HCT116 (cell line): ENCODE measurements at regions not wholly inside any gene's neighbourhood (a gene's known extent, or its start where the extent isn't known, plus 50 kb on each side); places are given as distances from the start of the nearest gene placed in this dataset.
A peak's percentile ranks its signal among the peaks of the same experiment; 100 is the strongest.

Experiments
- ATAC-seq: fragments of 200-7000 bp; cut with Tn5 transposase; 2 replicates; pipeline ENCODE4 v1.9.1; 2020; ENCODE audit warnings: mild to moderate bottlenecking, moderate library complexity
- BruUV-seq: library from RNA; stranded (reverse); fragments of 400-500 nt; replicated peaks from 2 replicates; lab custom pipeline; 2021; lab: Mats Ljungman, UMichigan
- CTCF ChIA-PET: fragments of 300-600 bp; sonication (Branson Sonifier 250); formaldehyde crosslinking; loops from one replicate; lab custom pipeline; 2021; ENCODE audit warnings: antibody characterized with exemption; lab: Charles Lee
- POLR2A ChIA-PET: fragments of 300-600, 350-600 bp; sonication (Branson Sonifier 250); formaldehyde crosslinking; loops from one replicate; lab custom pipeline; 2021; ENCODE audit warnings: antibody characterized with exemption; lab: Charles Lee
- RAD21 ChIA-PET, 2 experiments: fragments of 300-600 bp; sonication (Branson Sonifier 250); formaldehyde crosslinking; loops; one replicate each; lab custom pipeline; 2023; ENCODE audit warnings: low total read pairs in 2 of 2; ENCODE audit not compliant: uncharacterized antibody in 2 of 2, unreplicated experiment in 2 of 2, low non-redundant PET in 1 of 2; lab: Charles Lee
- DNase-seq: peaks from one replicate; pipeline ENCODE4 v3.0.0-alpha.2; 2010; ENCODE audit warnings: low read depth, low spot score
- H2AFZ ChIP-seq: fragments of 200-600 bp; shearing (Covaris generic), sonication (generic); 2 replicates; pipeline ENCODE4 v1.6.1; 2017; ENCODE audit warnings: low read depth, mixed run types, mixed read lengths, antibody characterized with exemption, low read length; ENCODE audit not compliant: poor library complexity, severe bottlenecking
- H3K27ac ChIP-seq: 2 replicates; pipeline ENCODE4 v1.5.1; 2012; ENCODE audit warnings: low read depth, low read length
- H3K27me3 ChIP-seq: fragments of 200-600 bp; sonication (generic); 2 replicates; pipeline ENCODE4 v1.6.1; 2016; ENCODE audit warnings: mixed run types, low read length, mixed read lengths; ENCODE audit not compliant: insufficient read depth
- H3K36me3 ChIP-seq, 2 experiments: fragments of 200-500 bp in 1 of 2; fragments of 200-600 bp in 1 of 2; sonication (Bioruptor generic) in 1 of 2; sonication (generic) in 1 of 2; 2 replicates each; pipeline versions ENCODE4 v1.5.1 to v1.6.1; 2014 to 2016; ENCODE audit warnings: low read length in 2 of 2, inconsistent platforms in 1 of 2, mixed read lengths in 1 of 2, mixed run types in 1 of 2; ENCODE audit not compliant: insufficient read depth in 2 of 2, control insufficient read depth in 1 of 2
- H3K4me1 ChIP-seq, 2 experiments: fragments of 200-600 bp in 1 of 2; sonication (generic) in 1 of 2; 2 replicates each; pipeline versions ENCODE4 v1.5.1 to v1.6.1; 2012 to 2017; ENCODE audit warnings: low read length in 2 of 2, inconsistent platforms in 1 of 2, mild to moderate bottlenecking in 1 of 2, mixed read lengths in 1 of 2, mixed run types in 1 of 2, moderate library complexity in 1 of 2; ENCODE audit not compliant: insufficient read depth in 2 of 2, control insufficient read depth in 1 of 2
- H3K4me2 ChIP-seq: fragments of 200-600 bp; sonication (generic); 2 replicates; pipeline ENCODE4 v1.6.1; 2017; ENCODE audit warnings: mixed run types, low read length, mixed read lengths
- H3K4me3 ChIP-seq, 2 experiments: fragments of 200-600 bp in 1 of 2; sonication (generic) in 1 of 2; replicated peaks in 1 of 2; 2 replicates each; pipeline ENCODE4 v1.5.1; 2011 to 2016; ENCODE audit warnings: low read length in 2 of 2, control low read depth in 1 of 2, low read depth in 1 of 2, mild to moderate bottlenecking in 1 of 2, mixed read lengths in 1 of 2, mixed run types in 1 of 2
- H3K79me2 ChIP-seq: fragments of 200-600 bp; sonication (generic); 2 replicates; pipeline ENCODE4 v1.6.1; 2017; ENCODE audit warnings: mild to moderate bottlenecking, mixed run types, low read length, moderate library complexity, mixed read lengths; ENCODE audit not compliant: insufficient read depth
- H3K9ac ChIP-seq: fragments of 200-600 bp; sonication (generic); 2 replicates; pipeline ENCODE4 v1.6.1; 2016; ENCODE audit warnings: low read length, mixed read lengths
- H3K9me2 ChIP-seq: fragments of 200-600 bp; sonication (generic), shearing (Covaris generic); 2 replicates; pipeline ENCODE4 v1.6.1; 2017; ENCODE audit warnings: mixed run types, mild to moderate bottlenecking, moderate library complexity; ENCODE audit not compliant: insufficient read depth
- H3K9me3 ChIP-seq, 2 experiments: fragments of 200-500 bp in 1 of 2; fragments of 200-600 bp in 1 of 2; sonication (Bioruptor generic) in 1 of 2; sonication (generic) in 1 of 2; 2 replicates each; pipeline ENCODE4 v1.6.1; 2014 to 2017; ENCODE audit warnings: low read length in 2 of 2, mixed read lengths in 2 of 2, inconsistent platforms in 1 of 2, low read depth in 1 of 2, mild to moderate bottlenecking in 1 of 2, mixed run types in 1 of 2, moderate library complexity in 1 of 2; ENCODE audit not compliant: control insufficient read depth in 1 of 2, insufficient read depth in 1 of 2
- H4K20me1 ChIP-seq: fragments of 200-600 bp; sonication (generic), shearing (Covaris generic); 2 replicates; pipeline ENCODE4 v1.6.1; 2017; ENCODE audit warnings: mixed run types, mild to moderate bottlenecking, moderate library complexity; ENCODE audit not compliant: insufficient read depth
- CBX3 ChIP-seq: IDR thresholded peaks from 2 replicates; pipeline ENCODE4 v1.6.1; 2012; ENCODE audit warnings: low read depth
- JUND ChIP-seq: IDR thresholded peaks from 2 replicates; pipeline ENCODE4 v1.6.1; 2012
- POLR2A ChIP-seq: IDR thresholded peaks from 2 replicates; pipeline ENCODE4 v1.7.0; 2011; ENCODE audit warnings: borderline replicate concordance; ENCODE audit not compliant: insufficient read depth, insufficient read length; ENCODE audit errors: extremely low read depth
- SP1 ChIP-seq: IDR thresholded peaks from 2 replicates; pipeline ENCODE4 v1.6.1; 2012; ENCODE audit warnings: low read depth
- ZBTB33 ChIP-seq: IDR thresholded peaks from 2 replicates; pipeline ENCODE4 v1.6.1; 2011; ENCODE audit warnings: mild to moderate bottlenecking, low read length, moderate library complexity; ENCODE audit not compliant: insufficient replicate concordance; ENCODE audit errors: extremely low read depth
- intact Hi-C: fragments of 100-400 bp; cut with micrococcal nuclease; formaldehyde crosslinking; loops from 2 replicates; pipeline ENCODE4 v1.10.0; 2022

- TF ChIP-seq ZBTB33 (no peak), CBX3 (peak; percentile 50; the same call in 1 of the 2 replicates), POLR2A (no peak), JUND (peak; percentile 89)
These were observed 478.8 kb downstream of the CETN3 start (continued) for GRCh38 chr5:89930591-89931392.

GRCh38 chr5:89929834-89930233, 479.7 kb downstream of the CETN3 start:
- Histone ChIP-seq H3K27me3 (no peaks in the 10 kb centered on the region), H2AFZ (peak overlapping the region; percentile 92), H3K4me3 (no peak overlapping the region), H3K9me2 (no peaks in the 10 kb centered on the region), H4K20me1 (no peaks in the 10 kb centered on the region), H3K27ac (no peak overlapping the region), H3K4me1 (peaks cover 20 to 24% of the 10 kb centered on the region in 2 experiments), H3K9me3 (no peaks in the 10 kb centered on the region), H3K9ac (no peak overlapping the region), H3K4me2 (peak overlapping the region; percentile 60), H3K79me2 (no peaks in the 10 kb centered on the region), H3K36me3 (no peaks in the 10 kb centered on the region)
- ATAC-seq = 0 out of 2 replicates have a peak, but pooled peaks have one; percentile 21
- intact Hi-C loops = loop anchor here (1.0 kb wide), 1 partner anchor 335 kb away; no protein-coding TSS in a partner anchor
- RAD21 ChIA-PET = no interaction called here
- TF ChIP-seq SP1 = no peak
- BruUV-seq = no TSS peak
- no peak for DNase-seq
- POLR2A ChIA-PET = interaction anchor here (1.3 kb wide), 1 partner anchor 480 kb away, joined by 4 read pairs; the partner anchor contains the start of gene CETN3
- CTCF ChIA-PET = interaction anchor here (1.3 kb wide), 2 partner anchors 232 to 233 kb away, joined by 4 to 7 read pairs; no protein-coding TSS in a partner anchor
